ENCODE measurements at regions not wholly inside any gene's neighbourhood (a gene's known extent, or its start where the extent isn't known, plus 50 kb on each side); places are given as distances from the start of the nearest gene placed in this dataset.

- TF ChIP-seq ZNF549 (tag by site-specific recombination; IDR thresholded peaks at IDR 0.05) (no peak), ZNF202 (tag by site-specific recombination; IDR thresholded peaks at IDR 0.05; ENCODE audit: borderline replicate concordance) (no peak), ZNF157 (tag by site-specific recombination; IDR thresholded peaks at IDR 0.05) (no peak), CTCF (tag by site-specific recombination; IDR thresholded peaks at IDR 0.05) (no peak), ZNF362 (tag by site-specific recombination; IDR thresholded peaks at IDR 0.05) (no peak), TCF7L2 (IDR thresholded peaks at IDR 0.05; ENCODE audit: borderline replicate concordance, low read depth, low read length) (no peak), ZFHX2 (tag by site-specific recombination; conservative IDR thresholded peaks at IDR 0.05) (no peak), ZNF341 (tag by site-specific recombination; IDR thresholded peaks at IDR 0.05; ENCODE audit: low read depth) (no peak), ZNF585B (tag by site-specific recombination; IDR thresholded peaks at IDR 0.05) (no peak), ZNF530 (tag by site-specific recombination; IDR thresholded peaks at IDR 0.05; ENCODE audit: low read depth) (no peak), ZNF404 (tag by site-specific recombination; IDR thresholded peaks at IDR 0.05) (no peak)
These were observed 54.5 kb upstream of the ADORA2B start (continued) for GRCh38 chr17:15890279-15890892.

DNA sequence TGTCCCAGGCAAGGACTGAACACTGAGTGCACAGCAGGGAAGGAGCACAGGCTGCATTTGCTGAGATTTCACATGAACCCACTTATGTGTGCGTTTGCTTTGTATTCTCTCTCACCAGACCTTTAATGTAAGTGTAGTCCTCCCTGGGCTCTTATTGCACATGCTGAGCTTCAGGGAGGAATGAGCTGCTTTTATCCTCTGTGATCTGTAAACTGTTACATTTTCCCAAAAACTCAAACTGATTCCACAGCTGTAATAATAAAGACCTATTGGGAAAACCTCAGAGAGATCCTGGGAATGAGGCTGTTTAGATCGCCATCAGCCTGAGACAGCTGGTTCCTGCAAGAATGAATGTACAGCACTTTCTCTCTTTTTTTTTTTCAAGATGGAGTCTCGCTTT, 53.6 kb upstream of the ADORA2B start:
- CTCF ChIA-PET: interaction anchor here (0.7 kb wide), 1 partner anchor 44 kb away, joined by 5 read pairs; no protein-coding TSS in a partner anchor
- no peak overlapping the region for H3K27ac ChIP-seq (ENCODE audit: extremely low read depth, low read depth, low read length)
- no peak for TF ChIP-seq GLI2 (tag by site-specific recombination; IDR thresholded peaks at IDR 0.05; ENCODE audit: borderline replicate concordance, low read depth)
- TF ChIP-seq ZNF791 (tag by site-specific recombination; IDR thresholded peaks at IDR 0.05): no peak
- TF ChIP-seq ZNF391 (tag by site-specific recombination; IDR thresholded peaks at IDR 0.05; ENCODE audit: borderline replicate concordance, low read depth): no peak
- TF ChIP-seq ZNF529 (tag by site-specific recombination; IDR thresholded peaks at IDR 0.05; ENCODE audit: insufficient replicate concordance): no peak
- TF ChIP-seq, protein P1, sequence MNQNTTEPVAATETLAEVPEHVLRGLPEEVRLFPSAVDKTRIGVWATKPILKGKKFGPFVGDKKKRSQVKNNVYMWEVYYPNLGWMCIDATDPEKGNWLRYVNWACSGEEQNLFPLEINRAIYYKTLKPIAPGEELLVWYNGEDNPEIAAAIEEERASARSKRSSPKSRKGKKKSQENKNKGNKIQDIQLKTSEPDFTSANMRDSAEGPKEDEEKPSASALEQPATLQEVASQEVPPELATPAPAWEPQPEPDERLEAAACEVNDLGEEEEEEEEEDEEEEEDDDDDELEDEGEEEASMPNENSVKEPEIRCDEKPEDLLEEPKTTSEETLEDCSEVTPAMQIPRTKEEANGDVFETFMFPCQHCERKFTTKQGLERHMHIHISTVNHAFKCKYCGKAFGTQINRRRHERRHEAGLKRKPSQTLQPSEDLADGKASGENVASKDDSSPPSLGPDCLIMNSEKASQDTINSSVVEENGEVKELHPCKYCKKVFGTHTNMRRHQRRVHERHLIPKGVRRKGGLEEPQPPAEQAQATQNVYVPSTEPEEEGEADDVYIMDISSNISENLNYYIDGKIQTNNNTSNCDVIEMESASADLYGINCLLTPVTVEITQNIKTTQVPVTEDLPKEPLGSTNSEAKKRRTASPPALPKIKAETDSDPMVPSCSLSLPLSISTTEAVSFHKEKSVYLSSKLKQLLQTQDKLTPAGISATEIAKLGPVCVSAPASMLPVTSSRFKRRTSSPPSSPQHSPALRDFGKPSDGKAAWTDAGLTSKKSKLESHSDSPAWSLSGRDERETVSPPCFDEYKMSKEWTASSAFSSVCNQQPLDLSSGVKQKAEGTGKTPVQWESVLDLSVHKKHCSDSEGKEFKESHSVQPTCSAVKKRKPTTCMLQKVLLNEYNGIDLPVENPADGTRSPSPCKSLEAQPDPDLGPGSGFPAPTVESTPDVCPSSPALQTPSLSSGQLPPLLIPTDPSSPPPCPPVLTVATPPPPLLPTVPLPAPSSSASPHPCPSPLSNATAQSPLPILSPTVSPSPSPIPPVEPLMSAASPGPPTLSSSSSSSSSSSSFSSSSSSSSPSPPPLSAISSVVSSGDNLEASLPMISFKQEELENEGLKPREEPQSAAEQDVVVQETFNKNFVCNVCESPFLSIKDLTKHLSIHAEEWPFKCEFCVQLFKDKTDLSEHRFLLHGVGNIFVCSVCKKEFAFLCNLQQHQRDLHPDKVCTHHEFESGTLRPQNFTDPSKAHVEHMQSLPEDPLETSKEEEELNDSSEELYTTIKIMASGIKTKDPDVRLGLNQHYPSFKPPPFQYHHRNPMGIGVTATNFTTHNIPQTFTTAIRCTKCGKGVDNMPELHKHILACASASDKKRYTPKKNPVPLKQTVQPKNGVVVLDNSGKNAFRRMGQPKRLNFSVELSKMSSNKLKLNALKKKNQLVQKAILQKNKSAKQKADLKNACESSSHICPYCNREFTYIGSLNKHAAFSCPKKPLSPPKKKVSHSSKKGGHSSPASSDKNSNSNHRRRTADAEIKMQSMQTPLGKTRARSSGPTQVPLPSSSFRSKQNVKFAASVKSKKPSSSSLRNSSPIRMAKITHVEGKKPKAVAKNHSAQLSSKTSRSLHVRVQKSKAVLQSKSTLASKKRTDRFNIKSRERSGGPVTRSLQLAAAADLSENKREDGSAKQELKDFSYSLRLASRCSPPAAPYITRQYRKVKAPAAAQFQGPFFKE (tag by site-specific recombination; IDR thresholded peaks at IDR 0.05; ENCODE audit: borderline replicate concordance): no peak
- TF ChIP-seq ZNF138 (tag by site-specific recombination; IDR thresholded peaks at IDR 0.05; ENCODE audit: borderline replicate concordance): no peak
- TF ChIP-seq, protein P2, sequence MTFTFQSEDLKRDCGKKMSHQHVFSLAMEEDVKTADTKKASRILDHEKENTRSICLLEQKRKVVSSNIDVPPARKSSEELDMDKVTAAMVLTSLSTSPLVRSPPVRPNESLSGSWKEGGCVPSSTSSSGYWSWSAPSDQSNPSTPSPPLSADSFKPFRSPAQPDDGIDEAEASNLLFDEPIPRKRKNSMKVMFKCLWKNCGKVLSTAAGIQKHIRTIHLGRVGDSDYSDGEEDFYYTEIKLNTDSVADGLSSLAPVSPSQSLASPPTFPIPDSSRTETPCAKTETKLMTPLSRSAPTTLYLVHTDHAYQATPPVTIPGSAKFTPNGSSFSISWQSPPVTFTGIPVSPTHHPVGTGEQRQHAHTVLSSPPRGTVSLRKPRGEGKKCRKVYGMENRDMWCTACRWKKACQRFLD (tag by site-specific recombination; IDR thresholded peaks at IDR 0.05): no peak
- no peak for TF ChIP-seq ZNF692 (tag by site-specific recombination; IDR thresholded peaks at IDR 0.05)

More for the DNA sequence above, 53.6 kb upstream of the ADORA2B start:
- Histone ChIP-seq H3K9me3 (ENCODE audit: control insufficient read depth, insufficient read depth, low read depth, low read length) (no peaks in the 10 kb centered on the region), H3K4me1 (ENCODE audit: control insufficient read depth, insufficient read depth, low read length) (peaks cover 6% of the 10 kb centered on the region; the same call in 1 of the 2 replicates), H3K4me3 (ENCODE audit: low read depth, low read length) (no peak overlapping the region), H3K36me3 (ENCODE audit: control insufficient read depth in 2 of 2, insufficient read depth in 1 of 2, low read length in 2 of 2) (no peaks in the 10 kb centered on the region)
- POLR2A ChIA-PET: no interaction called here

All from HEK293 (cell line).